ENCODE measurements at regions not wholly inside any gene's neighbourhood (a gene's known extent, or its start where the extent isn't known, plus 50 kb on each side); places are given as distances from the start of the nearest gene placed in this dataset.

DNA sequence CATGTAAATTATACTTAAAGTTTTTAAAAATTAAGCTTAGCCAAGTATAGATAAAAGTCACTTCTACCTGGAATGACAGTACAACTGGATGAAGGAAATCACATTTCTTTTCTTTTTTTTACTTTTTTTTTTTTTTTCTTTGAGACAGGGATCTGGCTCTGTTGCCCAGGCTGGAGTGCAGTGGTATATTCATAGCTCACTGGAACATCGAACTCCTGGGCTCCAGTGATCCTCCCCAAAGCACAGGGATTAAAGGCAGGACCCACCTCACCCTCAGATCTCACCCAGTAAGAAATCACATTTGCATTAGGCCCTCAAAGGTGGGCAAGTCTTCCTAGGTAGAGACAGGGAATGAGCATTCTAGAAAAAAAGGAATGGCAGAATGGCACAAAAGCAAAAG, 69.5 kb upstream of the C1GALT1 start:
- TF ChIP-seq, protein P1, sequence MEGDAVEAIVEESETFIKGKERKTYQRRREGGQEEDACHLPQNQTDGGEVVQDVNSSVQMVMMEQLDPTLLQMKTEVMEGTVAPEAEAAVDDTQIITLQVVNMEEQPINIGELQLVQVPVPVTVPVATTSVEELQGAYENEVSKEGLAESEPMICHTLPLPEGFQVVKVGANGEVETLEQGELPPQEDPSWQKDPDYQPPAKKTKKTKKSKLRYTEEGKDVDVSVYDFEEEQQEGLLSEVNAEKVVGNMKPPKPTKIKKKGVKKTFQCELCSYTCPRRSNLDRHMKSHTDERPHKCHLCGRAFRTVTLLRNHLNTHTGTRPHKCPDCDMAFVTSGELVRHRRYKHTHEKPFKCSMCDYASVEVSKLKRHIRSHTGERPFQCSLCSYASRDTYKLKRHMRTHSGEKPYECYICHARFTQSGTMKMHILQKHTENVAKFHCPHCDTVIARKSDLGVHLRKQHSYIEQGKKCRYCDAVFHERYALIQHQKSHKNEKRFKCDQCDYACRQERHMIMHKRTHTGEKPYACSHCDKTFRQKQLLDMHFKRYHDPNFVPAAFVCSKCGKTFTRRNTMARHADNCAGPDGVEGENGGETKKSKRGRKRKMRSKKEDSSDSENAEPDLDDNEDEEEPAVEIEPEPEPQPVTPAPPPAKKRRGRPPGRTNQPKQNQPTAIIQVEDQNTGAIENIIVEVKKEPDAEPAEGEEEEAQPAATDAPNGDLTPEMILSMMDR (conservative IDR thresholded peaks at IDR 0.05): no peak
- no peak for TF ChIP-seq ZFX (IDR thresholded peaks at IDR 0.05)
